ENCODE measurements at regions not wholly inside any gene's neighbourhood (a gene's known extent, or its start where the extent isn't known, plus 50 kb on each side); places are given as distances from the start of the nearest gene placed in this dataset.

DNA sequence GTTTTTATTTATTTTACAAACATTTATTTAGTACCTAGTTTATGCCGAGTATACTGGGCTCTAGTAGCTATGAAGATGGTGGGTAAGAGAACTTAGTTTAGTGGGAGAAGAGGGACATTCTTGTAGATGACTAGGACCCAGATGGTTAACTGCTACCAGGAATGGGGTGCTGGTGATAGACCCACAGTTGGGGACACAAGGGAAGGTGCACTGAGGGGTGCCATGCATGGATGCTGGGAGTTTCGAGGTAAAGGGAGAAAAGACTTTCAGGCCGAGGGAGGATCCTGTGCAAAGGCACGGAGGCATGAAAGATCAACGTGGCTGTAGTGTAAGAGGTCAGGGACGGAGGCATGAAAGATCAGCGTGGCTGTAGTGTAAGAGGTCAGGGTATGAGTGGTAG is 204.2 kb upstream of the HABP2 start:
- intact Hi-C loops (cut with DNase I), result no loop called here
- no peak for DNase-seq (ENCODE audit: low spot score)

DNA sequence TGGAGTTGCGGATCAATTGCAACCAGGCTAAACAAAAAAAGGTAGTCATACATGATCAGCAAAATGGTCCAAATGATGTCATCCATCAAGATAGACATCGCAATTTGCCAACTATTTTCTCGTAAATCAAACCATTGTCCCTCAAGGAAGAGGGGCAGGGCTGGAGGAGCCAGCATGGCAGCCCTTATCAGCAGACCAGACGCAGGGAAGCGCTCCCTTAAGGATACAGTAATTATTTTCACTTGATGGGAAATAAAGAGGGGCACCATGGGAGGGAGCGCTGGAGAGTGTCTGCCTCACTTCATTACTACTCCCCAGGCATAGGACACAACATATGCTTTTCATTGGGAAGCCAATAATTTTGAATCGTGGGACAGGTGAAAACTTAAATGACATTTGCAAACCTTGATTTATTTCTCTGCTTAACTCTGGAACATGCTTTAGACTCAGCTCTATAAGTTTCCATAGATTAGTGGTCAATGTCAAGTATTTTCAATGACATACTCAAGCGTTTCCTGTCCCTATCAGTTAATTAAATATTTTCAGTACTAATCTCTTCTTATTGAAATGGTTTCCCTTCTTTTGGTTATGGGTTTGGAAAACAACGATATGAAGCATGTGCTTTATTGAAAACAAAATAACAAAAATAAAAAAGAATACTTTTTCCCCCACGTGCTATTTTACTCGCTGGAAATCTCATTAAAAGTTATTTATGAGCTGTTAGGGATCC is 202.4 kb upstream of the HABP2 start:
- intact Hi-C loops (cut with DNase I), result no loop called here
- DNase-seq (ENCODE audit: low spot score), result no peak

DNA sequence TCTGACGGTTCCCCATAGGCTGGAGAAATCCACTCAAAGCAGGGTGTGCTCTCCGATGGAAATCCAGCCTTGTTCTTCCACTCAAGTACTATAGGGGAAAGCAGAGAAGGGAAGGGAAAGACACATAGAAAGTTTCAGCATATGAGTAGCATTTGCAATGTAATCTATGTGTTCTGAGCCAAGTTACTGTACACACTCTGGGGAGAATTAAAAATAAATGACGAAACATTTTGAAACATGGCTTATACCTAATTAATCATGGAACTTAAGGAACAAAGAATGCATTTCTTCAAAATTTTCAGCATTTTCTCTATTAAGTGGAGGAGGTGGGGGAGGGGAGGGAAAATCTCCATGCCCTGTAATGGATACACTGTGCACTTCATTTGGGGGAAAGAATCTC is 198.1 kb upstream of the HABP2 start:
- intact Hi-C loops (cut with DNase I), result no loop called here
- DNase-seq (ENCODE audit: low spot score), result no peak

DNA sequence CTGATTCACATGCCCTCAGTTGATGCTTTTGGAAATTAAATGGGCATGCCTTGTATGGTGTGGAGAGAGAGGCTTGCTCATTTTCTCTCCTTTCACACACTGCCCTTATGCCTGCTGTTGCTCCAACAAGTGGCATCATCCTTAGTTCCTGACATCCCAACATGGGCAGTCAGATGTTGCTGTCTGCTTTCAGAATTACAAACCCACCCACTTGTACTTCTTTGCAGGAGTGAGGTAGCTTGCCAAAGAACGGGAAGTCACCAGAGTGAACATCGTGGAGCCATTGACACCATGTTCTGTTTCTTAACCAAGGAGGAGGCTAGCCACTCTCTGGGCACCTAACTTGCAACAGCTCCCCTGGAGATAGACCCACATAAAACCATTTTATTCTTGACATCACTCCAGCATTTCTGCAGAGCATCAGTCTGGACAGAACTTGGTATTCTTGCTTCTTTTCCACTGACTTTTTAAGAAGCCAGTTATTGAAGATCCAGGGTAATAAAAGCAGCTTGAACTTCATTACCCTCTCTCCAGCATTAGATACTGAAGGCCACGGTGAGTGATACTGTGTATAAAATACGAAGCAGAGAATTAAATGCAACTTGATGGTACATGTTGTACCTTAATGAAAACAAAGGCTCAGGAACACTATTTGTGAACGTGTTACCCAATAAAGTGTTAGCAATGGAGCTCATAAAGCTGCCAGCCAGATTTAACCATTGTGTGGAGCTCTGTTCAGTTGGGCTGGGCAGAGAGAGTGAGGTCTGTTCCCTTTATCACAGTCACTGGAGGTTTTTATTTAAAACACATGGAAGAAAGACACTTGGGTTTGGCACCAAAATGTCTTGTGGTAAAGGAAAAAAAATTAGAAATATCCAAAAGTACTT is 195.8 kb upstream of the HABP2 start:
- DNase-seq (ENCODE audit: low spot score), result no peak
- intact Hi-C loops (cut with DNase I), result no loop called here

DNA sequence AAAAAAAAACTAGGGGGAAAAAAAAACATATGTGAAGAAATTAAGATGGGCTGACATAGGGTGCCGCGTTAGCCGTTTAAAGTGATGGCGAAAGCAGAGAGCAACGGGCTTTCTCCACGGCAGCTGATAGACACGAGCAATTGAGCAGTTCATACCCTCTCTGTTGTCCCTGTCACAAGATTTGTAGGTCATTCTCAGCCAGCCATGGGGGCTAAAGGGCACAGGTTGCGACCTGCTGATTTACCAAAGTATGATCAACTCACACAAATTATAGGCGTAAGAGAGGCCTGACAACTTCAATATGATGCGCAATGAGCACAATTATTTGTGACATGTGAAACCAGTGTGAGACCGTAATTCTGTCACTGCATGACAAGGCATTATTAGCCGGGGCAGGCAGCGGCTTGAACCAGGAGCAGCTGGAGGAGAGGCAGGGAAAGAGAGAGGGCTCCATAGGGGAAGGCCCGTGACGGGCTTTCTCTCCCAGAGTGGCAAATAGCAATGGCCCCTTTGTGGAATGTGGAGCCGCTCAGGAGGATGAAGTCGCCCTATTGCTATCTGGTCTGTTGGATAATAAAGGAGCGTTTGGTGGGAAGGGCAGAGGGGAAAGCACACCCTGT is 195.1 kb upstream of the HABP2 start:
- intact Hi-C loops (cut with DNase I), result no loop called here

DNA sequence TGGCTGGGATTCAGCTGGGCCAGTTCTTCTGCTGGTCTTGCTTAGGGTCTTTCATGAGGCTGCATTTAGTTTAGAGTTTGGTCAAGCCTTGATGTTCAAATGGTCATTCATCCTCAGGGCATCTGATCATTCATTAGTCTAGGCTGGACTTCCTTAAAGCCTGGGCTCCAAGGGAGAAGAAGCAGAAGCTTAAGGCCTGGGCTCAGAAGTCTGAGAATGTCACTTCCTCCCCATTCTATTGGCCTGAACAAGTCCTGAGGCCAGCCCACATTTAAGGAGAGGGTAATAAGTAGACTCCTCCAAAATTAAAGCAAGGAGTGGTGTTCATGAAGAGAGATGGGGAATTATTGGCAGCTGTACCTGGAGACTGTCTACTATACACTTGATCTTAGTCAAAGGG is 193.2 kb upstream of the HABP2 start:
- intact Hi-C loops (cut with DNase I), result no loop called here
- no peak for DNase-seq (ENCODE audit: low spot score)

More for the DNA sequence above, 195.1 kb upstream of the HABP2 start:
- no peak for DNase-seq (ENCODE audit: low spot score)

DNA sequence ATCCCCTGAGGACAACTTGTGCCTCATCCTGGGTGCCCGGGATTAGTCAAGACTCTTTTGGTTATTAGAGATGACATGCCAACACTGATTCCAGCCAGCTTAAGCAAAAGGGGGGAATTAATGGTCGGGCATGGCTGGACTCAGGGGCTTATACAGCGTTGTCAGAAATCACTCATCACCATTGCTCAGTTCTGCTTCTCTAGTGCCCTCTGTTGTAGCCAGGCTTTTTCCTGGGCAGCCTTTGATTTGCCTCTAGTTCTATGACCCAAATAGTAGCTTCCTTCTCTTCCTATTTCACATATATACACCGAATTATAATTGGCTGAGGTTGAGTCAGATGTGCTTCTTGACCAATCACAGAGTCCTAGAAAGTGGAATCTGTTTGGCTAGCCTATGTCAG is 192.0 kb upstream of the HABP2 start:
- intact Hi-C loops (cut with DNase I), result no loop called here
- DNase-seq (ENCODE audit: low spot score), result no peak

DNA sequence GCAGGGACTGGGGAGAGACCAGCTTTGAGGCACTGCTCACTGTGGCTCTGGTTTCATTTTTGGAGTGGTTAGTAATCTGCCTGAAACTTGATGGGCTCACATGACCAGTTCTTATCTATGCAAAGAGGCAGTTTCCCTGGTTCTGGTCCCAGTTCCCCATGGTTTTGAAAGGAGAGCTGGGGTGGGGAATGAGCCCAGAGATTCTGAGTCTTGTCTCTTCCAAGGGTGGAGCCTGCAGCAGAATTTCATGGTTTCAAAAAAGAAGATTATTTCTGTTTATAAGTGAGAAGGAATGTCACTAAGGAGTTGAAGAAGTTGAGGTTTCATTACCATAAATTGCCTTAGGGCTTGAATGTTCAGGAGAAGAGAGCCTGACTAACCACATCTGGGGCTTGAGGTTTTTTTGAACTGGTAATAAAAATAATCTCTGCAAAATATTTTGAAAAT is 190.2 kb upstream of the HABP2 start:
- intact Hi-C loops (cut with DNase I), result no loop called here
- DNase-seq (ENCODE audit: low spot score), result no peak

DNA sequence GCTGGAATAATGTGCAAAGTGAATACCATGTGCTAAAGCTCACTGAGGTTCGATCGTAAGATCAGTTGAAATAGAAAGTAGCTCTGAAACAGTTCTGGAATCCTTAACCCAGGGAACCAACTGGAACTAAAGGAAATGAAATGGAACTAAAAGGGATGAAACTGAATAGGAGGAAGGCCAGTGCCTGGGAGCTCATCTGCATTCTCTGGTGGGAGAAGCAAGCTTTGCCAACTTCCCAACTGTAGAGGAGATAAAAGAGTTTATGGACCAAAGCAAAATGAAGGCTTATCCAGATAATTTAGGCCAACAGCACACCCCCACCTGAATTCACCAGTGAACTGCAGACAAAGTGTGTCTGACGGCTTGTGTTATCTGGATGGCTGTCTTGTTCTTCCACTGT is 188.6 kb upstream of the HABP2 start:
- intact Hi-C loops (cut with DNase I), result no loop called here
- no peak for DNase-seq (ENCODE audit: low spot score)

DNA sequence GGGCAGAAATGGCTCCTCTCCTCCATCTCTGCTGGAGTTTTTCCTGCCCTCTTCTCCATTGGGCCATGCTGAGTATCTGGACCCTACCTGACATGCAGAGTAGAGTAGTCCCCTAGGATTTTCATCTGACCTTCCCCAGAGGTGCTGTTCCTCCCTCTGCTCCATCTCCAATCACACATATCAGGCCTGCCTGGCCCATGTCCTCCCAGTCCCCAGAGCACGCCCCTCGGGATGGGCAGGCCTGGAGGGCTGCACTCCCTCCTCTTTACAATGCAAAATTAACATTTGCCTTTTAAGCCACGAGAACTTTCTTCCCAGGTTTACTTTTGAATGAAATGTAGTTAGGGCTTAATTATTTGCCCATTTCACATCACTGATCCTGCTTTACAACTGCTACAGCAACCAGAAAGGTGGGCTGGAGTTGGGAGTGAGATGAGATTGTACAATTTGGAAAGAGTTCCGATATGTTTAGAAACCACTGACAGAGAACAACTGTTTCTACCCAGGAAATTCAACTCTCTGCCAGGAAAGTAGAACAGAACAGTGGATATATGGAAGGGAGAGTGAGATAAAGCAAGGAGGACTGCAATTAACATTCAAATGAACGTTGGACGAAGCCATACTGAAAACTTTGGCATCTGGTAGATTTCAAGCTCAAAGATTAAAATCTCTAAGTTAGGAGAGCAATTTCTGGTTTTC is 184.0 kb upstream of the HABP2 start:
- intact Hi-C loops (cut with DNase I), result no loop called here
- no peak for DNase-seq (ENCODE audit: low spot score)

DNA sequence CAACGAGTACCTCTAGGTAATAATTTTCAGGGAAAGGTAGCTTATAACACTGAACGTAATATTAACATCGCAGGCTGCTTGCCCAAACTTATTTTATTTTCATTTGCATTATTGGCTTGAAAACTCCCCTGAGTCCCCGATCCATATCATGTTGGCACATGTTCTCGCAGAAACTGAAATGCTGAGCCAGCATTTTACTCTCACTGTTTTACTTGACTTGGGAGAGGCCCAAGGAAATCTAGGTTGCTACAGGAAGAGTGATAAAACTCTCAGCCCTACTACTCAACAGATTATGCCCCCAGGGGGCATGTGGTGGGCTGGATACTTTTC is 183.5 kb upstream of the HABP2 start:
- no peak for DNase-seq (ENCODE audit: low spot score)

DNA sequence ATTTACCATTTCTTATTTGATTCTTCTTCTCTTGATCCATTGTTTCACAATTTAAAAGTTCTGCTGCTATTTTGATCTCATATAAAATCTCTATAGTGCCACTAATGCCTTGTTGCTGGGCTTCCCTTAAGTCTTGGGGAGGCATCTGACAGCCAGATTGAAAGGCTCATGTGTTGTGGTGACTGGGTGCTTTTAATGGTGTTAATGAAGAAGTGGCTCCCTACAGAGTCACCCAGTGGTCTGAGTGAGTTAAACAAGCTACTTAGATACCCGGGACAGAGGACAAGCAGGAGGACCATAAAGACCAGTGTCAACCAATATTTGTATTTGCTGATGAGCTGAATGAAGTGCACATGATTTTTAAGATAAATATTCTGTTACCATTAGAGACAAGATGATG is 176.4 kb upstream of the HABP2 start:
- no peak for DNase-seq (ENCODE audit: low spot score)
- intact Hi-C loops (cut with DNase I), result loop anchor here in 1 of 2 donors (5.0 kb wide), 1 partner anchor 234 kb away; no protein-coding TSS in a partner anchor

More for the DNA sequence above, 183.5 kb upstream of the HABP2 start:
- intact Hi-C loops (cut with DNase I), result no loop called here

DNA sequence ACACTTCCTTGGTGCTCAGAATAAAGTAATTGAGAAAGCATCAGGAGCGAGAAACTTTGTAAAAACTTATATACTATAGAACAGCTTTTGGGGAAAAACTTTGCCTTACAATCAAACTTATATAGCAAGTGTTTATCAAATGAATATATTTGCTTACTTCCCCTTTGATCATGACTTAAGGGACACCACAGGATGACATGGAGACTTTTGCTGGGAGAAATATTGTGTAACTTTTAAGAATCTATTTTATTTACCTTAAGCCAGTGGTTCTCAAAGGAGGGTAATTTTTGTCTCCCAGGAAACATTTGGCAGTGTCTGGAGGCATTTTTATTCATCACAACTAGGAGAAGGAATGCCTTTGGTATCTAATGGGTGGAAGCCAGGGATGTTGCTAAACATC is 173.8 kb upstream of the HABP2 start:
- intact Hi-C loops (cut with DNase I), result loop anchor here in 1 of 2 donors (5.0 kb wide), 1 partner anchor 237 kb away; no protein-coding TSS in a partner anchor
- no peak for DNase-seq (ENCODE audit: low spot score)

DNA sequence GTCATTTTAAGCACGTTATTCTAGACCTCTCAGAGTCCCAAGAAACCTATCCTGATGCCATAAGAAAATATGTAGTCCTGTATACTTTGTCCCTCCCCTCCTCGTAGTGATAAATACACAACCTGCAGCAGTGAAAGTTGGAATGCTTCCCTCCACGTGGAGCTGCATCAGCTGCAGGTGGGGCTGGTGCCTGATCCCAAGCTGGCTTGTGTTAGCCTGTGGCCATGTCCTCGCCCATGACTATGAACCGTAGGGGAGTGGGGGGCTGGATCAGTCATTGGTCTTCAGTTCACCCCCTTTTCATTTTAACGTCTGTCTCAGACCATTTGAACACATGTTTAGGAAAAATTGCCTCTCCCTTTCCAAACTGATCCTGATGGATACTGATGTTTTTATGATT is 171.4 kb upstream of the HABP2 start:
- intact Hi-C loops (cut with DNase I), result loop anchor here in 1 of 2 donors (10.0 kb wide), 3 partner anchors 143 to 427 kb away; partner anchors contain the start of gene TCF7L2
- DNase-seq (ENCODE audit: low spot score), result no peak

DNA sequence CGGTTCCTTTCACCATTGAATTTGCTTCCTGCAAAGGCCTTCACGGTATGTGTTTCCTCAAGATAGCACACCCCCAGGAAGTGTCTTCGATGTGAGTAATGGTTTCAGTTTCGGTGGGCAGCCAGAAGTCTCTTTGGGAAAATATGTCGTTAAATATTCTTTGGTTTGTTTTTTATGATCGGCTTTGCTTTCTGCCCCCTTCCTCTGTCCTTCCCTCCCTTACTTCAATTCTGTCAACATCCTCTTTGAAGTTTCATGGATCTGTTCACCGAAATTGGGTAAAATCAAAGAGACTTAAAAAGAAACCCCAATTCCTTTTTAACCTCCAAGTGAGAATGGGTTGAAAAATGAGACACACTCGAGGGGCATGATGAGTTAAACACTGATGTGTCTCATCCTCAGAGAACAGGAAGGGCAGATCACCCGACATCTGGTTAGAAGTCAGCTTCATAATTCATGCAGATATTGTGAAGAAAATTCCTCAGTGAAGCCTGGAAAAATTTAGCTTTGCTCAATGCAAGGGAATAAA is 170.8 kb upstream of the HABP2 start:
- no peak for DNase-seq (ENCODE audit: low spot score)
- intact Hi-C loops (cut with DNase I), result loop anchor here in 1 of 2 donors (10.0 kb wide), 3 partner anchors 143 to 427 kb away; partner anchors contain the start of gene TCF7L2

DNA sequence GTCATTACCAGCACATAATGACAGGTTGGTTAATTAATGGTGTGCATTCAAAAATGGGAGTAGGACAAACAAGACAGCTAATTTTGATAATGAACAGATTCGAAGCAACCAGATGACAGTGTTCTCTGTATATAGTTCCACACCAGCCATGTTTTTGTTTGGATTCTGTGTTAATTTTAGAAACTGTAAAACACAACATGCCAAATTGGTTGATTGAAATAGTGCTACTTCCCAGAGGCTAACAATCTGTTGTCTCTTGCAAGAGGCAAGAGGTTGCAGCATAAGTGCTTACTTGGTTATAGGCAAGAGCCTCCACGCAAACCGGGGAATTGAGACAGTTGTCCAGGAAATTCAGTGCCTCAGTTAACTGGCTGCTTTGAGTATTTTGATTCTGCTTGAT is 170.2 kb upstream of the HABP2 start:
- no peak for DNase-seq (ENCODE audit: low spot score)
- intact Hi-C loops (cut with DNase I), result loop anchor here in 1 of 2 donors (10.0 kb wide), 3 partner anchors 142 to 428 kb away; partner anchors contain the start of gene TCF7L2

DNA sequence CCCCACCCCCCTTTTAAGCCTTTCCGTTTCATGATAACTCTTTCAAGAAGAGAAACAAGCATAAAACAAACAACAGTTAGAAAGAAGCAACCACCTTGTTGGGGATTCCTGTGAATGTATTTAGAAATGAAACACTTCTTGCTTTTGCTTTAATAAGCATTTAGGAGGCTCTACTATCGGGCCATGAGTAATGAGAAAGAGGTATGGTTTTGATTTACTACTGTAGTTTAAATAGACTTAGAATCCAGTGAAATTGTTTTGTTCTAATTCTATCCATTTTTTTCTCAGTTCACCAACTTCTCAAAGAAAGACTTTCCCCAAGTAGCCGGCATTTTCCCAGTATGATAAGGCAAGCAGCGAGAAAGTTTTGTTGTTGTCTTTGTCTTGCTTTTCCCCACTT is 168.7 kb upstream of the HABP2 start:
- intact Hi-C loops (cut with DNase I), result loop anchor here in 1 of 2 donors (10.0 kb wide), 3 partner anchors 141 to 429 kb away; partner anchors contain the start of gene TCF7L2
- no peak for DNase-seq (ENCODE audit: low spot score)

DNA sequence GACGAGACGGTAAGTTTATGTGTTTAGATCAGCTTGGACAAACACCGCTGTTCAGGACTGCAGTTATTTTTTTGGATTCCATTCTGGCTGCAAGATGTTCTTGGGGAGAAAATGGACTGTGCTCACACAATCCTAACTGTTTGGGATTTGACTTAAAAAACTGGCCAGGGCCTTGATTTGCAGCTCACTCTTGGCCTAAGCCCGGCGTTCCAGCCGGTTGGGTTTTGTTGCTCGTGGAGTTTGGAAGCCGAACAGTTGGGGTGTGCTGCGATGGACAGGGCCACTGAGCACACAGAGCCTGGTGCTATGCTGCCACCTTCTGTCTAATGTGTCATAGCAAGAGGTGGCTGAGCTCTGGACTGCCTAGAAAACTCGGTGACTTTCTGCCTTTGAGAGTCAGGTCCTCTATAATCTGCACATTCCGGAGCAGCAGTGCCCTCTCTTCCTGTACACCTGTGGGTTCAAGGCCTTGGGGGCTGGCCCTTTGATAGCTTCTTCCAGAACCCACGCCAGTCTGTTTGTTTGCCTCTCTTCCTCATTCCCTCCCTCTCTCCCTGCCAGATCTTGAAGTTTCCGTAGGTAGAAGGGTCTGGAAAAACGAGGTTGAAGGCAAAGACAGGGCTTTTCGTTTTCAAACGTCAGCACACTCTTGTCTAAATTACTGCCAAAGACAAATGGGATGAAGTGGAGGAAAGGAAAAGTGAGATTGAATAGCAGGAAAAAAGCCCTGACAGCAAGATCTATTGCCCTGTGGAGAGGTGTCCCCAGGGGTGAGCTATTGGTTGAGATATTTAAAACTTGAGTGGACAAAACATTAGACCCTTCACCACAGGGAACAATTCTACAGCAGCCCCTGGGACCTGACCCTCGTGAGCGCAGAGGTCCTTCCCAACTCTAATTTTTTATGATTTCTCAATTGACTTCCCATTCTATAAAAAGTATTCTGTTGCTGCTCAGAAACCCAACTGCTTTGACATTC is 167.5 kb upstream of the HABP2 start:
- DNase-seq (ENCODE audit: low spot score), result peak; percentile 95
- intact Hi-C loops (cut with DNase I), result loop anchor here in 1 of 2 donors (10.0 kb wide), 3 partner anchors 139 to 431 kb away; partner anchors contain the start of gene TCF7L2

Measured in posterior vena cava (tissue), 2 donors.